KMS-11 (cell line): ENCODE measurements at regions not wholly inside any gene's neighbourhood (a gene's known extent, or its start where the extent isn't known, plus 50 kb on each side); places are given as distances from the start of the nearest gene placed in this dataset.

Experiments used
- H2AFZ ChIP-seq: fragments of 200-600 bp; sonication (generic); 2 replicates; pipeline ENCODE4 v1.6.1; 2016; ENCODE audit warnings: antibody characterized with exemption, mixed run types, low read depth
- H3K27ac ChIP-seq: fragments of 200-600 bp; sonication (generic); 2 replicates; pipeline ENCODE4 v1.6.1; 2016; ENCODE audit warnings: mild to moderate bottlenecking, mixed run types
- H3K27me3 ChIP-seq: fragments of 200-600 bp; sonication (generic); 2 replicates; pipeline ENCODE4 v1.6.1; 2017; ENCODE audit warnings: mild to moderate bottlenecking, low read depth, mixed run types, moderate library complexity; ENCODE audit not compliant: insufficient read depth
- H3K36me3 ChIP-seq: fragments of 200-600 bp; sonication (generic); 2 replicates; pipeline ENCODE4 v1.6.1; 2017; ENCODE audit warnings: mild to moderate bottlenecking, mixed run types; ENCODE audit not compliant: insufficient read depth
- H3K4me1 ChIP-seq: fragments of 200-600 bp; sonication (generic); 2 replicates; pipeline ENCODE4 v1.6.1; 2016; ENCODE audit warnings: mild to moderate bottlenecking, low read depth, mixed run types; ENCODE audit not compliant: poor library complexity, severe bottlenecking
- H3K4me2 ChIP-seq: fragments of 200-600 bp; sonication (generic); 2 replicates; pipeline ENCODE4 v1.7.0; 2016; ENCODE audit warnings: mild to moderate bottlenecking, mixed run types
- H3K4me3 ChIP-seq: fragments of 200-600 bp; sonication (generic); IDR thresholded peaks from 2 replicates; pipeline ENCODE4 v1.6.1; 2017; ENCODE audit warnings: low read depth, low read length, mixed read lengths; ENCODE audit not compliant: insufficient read depth
- H3K79me2 ChIP-seq: fragments of 200-600 bp; sonication (generic); 2 replicates; pipeline ENCODE4 v1.6.1; 2016; ENCODE audit warnings: low read depth, mixed run types; ENCODE audit not compliant: insufficient read depth
- H3K9ac ChIP-seq: fragments of 200-600 bp; sonication (generic); 2 replicates; pipeline ENCODE4 v1.6.1; 2016; ENCODE audit warnings: mild to moderate bottlenecking, mixed run types
- H4K20me1 ChIP-seq: fragments of 200-600 bp; sonication (generic); 2 replicates; pipeline ENCODE4 v1.6.1; 2016; ENCODE audit warnings: mild to moderate bottlenecking, mixed run types; ENCODE audit not compliant: insufficient read depth
- TF ChIP-seq, protein P1 (sequence below): fragments of 200-600 bp; sonication (generic); conservative IDR thresholded peaks from 2 replicates; pipeline ENCODE4 v1.6.1; 2017; ENCODE audit warnings: low read depth, mild to moderate bottlenecking, antibody characterized with exemption, low read length, moderate library complexity, mixed read lengths

DNA sequence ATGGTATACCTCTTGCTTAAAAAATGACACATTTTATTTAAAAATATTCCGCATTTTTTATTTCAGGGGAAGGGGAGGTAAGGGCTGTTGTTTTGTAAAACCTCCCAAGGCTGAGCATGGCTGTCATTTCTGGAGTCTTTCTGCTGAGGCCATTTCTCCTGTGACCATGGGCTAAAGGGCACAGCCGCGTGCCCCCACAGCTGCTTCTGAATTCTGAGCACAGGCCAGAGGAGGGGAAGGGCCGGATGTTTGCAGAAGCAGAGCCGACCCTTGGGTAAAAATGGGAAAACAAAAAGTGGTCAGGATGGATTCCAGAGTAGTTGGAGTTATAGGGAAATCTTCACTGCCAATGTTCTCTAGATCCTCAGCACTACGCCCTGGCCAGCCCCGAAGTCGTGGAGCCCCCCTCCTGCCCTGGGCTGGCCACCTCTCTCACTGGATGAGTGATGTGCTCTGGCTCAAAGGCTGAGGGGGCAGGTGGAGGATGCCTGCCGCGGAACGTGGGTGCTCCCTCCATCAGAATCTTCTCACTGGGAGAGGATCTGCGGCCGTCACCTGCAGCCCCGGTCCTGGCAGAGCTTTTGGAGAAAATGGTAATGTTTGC, 131.3 kb upstream of the ZEB1 start:
- Histone ChIP-seq H3K79me2 (no peaks in the 10 kb centered on the region), H3K27me3 (no peaks in the 10 kb centered on the region), H3K4me1 (no peaks in the 10 kb centered on the region), H3K9ac (no peak overlapping the region), H3K4me3 (no peak overlapping the region), H3K27ac (no peak overlapping the region), H4K20me1 (no peaks in the 10 kb centered on the region), H3K36me3 (no peaks in the 10 kb centered on the region), H2AFZ (no peak overlapping the region), H3K4me2 (no peak overlapping the region)
- TF ChIP-seq, protein P1, sequence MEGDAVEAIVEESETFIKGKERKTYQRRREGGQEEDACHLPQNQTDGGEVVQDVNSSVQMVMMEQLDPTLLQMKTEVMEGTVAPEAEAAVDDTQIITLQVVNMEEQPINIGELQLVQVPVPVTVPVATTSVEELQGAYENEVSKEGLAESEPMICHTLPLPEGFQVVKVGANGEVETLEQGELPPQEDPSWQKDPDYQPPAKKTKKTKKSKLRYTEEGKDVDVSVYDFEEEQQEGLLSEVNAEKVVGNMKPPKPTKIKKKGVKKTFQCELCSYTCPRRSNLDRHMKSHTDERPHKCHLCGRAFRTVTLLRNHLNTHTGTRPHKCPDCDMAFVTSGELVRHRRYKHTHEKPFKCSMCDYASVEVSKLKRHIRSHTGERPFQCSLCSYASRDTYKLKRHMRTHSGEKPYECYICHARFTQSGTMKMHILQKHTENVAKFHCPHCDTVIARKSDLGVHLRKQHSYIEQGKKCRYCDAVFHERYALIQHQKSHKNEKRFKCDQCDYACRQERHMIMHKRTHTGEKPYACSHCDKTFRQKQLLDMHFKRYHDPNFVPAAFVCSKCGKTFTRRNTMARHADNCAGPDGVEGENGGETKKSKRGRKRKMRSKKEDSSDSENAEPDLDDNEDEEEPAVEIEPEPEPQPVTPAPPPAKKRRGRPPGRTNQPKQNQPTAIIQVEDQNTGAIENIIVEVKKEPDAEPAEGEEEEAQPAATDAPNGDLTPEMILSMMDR = no peak

DNA sequence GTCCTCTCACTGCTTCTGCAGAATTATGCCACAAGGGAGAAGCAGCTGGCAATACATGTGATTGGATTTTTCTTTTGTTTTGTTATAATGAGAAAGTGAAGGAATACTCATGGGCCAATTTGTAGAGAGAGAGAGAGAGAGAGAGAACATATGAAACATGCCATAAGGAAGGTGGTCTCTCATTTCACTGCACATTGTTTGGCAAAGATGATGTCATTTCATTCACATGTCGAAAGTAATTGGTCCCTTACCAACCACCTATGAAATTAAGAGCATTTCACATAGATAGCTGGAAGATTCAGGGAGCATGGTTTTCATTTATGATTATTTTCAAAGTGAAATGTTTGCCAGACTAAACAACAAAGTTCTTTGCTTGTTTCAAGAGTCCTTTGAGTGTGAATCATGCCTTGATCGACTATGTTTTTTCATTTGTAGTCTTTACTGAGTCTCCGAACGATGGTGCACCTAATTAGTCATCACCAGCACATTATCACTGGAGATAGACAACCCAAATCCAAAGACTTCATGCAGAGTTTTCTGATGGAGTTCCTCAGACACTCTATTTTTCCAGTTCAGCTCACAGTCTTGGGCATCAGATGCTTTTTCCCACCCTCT, 130.1 kb upstream of the ZEB1 start:
- H3K4me1 ChIP-seq = no peaks in the 10 kb centered on the region
- no peak overlapping the region for H3K4me3 ChIP-seq
- no peaks in the 10 kb centered on the region for H3K79me2 ChIP-seq
- no peak overlapping the region for H3K4me2 ChIP-seq
- no peaks in the 10 kb centered on the region for H4K20me1 ChIP-seq
- no peaks in the 10 kb centered on the region for H3K36me3 ChIP-seq
- no peak overlapping the region for H2AFZ ChIP-seq
- TF ChIP-seq, protein P1 = no peak
- no peak overlapping the region for H3K27ac ChIP-seq
- no peak overlapping the region for H3K9ac ChIP-seq
- H3K27me3 ChIP-seq = no peaks in the 10 kb centered on the region

DNA sequence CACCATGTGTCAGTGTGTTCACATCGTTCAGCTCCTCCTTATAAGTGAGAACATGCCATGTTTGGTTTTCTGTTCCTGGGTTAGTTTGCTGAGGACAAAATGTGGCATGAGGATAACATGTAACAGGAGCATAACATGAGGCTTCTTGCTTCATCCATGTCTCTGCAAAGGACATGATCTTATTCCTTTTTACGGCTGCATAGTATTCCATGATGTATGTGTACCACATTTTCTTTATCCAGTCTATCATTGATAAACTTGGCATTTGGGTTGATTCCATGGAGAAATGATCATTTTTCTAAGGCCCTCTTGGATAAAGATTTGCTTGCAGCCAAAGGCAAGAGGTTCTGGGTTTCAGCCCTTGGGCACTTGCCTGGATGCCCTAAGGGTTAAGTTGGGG, 128.5 kb upstream of the ZEB1 start:
- Histone ChIP-seq H3K9ac (no peak overlapping the region), H3K79me2 (no peaks in the 10 kb centered on the region), H4K20me1 (no peaks in the 10 kb centered on the region), H3K36me3 (no peaks in the 10 kb centered on the region), H3K27me3 (no peaks in the 10 kb centered on the region), H3K4me2 (no peak overlapping the region), H3K4me3 (no peak overlapping the region), H3K27ac (no peak overlapping the region), H2AFZ (no peak overlapping the region), H3K4me1 (no peaks in the 10 kb centered on the region)
- TF ChIP-seq, protein P1 = no peak

DNA sequence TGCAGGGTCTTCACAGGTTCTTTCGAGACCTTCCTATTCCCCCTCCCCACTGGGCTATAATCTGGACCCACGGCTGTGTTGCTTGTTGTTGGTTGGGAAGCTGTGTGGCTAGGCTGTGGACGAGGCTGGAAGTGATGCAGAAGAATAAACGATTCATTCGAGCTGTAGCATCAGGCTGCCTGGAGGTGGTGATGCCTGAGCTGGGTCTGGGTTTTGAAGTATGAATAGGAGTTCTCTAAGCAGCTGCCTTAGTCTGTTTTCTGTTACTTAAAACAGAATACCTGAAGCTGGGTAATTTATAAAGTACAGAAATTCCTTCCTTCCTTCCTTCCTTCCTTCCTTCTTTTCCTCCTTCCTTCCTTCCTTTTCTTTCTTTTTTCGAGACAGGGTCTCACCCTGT, 126.5 kb upstream of the ZEB1 start:
- Histone ChIP-seq H3K9ac (no peak overlapping the region), H4K20me1 (no peaks in the 10 kb centered on the region), H3K79me2 (no peaks in the 10 kb centered on the region), H3K4me3 (no peak overlapping the region), H3K27ac (no peak overlapping the region), H3K27me3 (no peaks in the 10 kb centered on the region), H3K4me2 (no peak overlapping the region), H3K36me3 (no peaks in the 10 kb centered on the region), H2AFZ (no peak overlapping the region), H3K4me1 (no peaks in the 10 kb centered on the region)
- TF ChIP-seq, protein P1 = no peak
